ENCODE measurements at regions not wholly inside any gene's neighbourhood (a gene's known extent, or its start where the extent isn't known, plus 50 kb on each side); places are given as distances from the start of the nearest gene placed in this dataset.

GRCh38 chr3:150218841-150219240 lies 189.3 kb upstream of the TSC22D2 start:
- no peak overlapping the region for H3K4me3 Mint-ChIP-seq (ENCODE audit: unreplicated experiment)
- no peak overlapping the region for H3K27ac Mint-ChIP-seq (ENCODE audit: unreplicated experiment)
- no peaks in the 10 kb centered on the region for H3K27me3 Mint-ChIP-seq (ENCODE audit: low read depth)
- no peak for TF ChIP-seq CTCF (IDR thresholded peaks at IDR 0.05)
- DNase-seq (ENCODE audit: low spot score), result no peak
- no peaks in the 10 kb centered on the region for H3K36me3 Mint-ChIP-seq (ENCODE audit: low read depth)
- peaks cover 55% of the 10 kb centered on the region for H3K4me1 Mint-ChIP-seq (ENCODE audit: low read depth)
- H3K9me3 Mint-ChIP-seq (ENCODE audit: low read depth), result peaks cover 5% of the 10 kb centered on the region

GRCh38 chr3:150218236-150218635 lies 189.9 kb upstream of the TSC22D2 start:
- Mint-ChIP-seq H3K4me1 (ENCODE audit: low read depth) (peaks cover 53% of the 10 kb centered on the region), H3K9me3 (ENCODE audit: low read depth) (peaks cover 5% of the 10 kb centered on the region), H3K4me3 (ENCODE audit: unreplicated experiment) (no peak overlapping the region), H3K27ac (ENCODE audit: unreplicated experiment) (no peak overlapping the region), H3K36me3 (ENCODE audit: low read depth) (no peaks in the 10 kb centered on the region), H3K27me3 (ENCODE audit: low read depth) (no peaks in the 10 kb centered on the region)
- DNase-seq (ENCODE audit: low spot score), result no peak
- TF ChIP-seq CTCF (IDR thresholded peaks at IDR 0.05), result no peak

GRCh38 chr3:150217691-150218090 lies 190.4 kb upstream of the TSC22D2 start:
- no peak for TF ChIP-seq CTCF (IDR thresholded peaks at IDR 0.05)
- no peaks in the 10 kb centered on the region for H3K36me3 Mint-ChIP-seq (ENCODE audit: low read depth)
- no peak overlapping the region for H3K4me3 Mint-ChIP-seq (ENCODE audit: unreplicated experiment)
- H3K27me3 Mint-ChIP-seq (ENCODE audit: low read depth), result no peaks in the 10 kb centered on the region
- DNase-seq (ENCODE audit: low spot score), result no peak
- peaks cover 5% of the 10 kb centered on the region for H3K9me3 Mint-ChIP-seq (ENCODE audit: low read depth)
- H3K4me1 Mint-ChIP-seq (ENCODE audit: low read depth), result peaks cover 50% of the 10 kb centered on the region
- H3K27ac Mint-ChIP-seq (ENCODE audit: unreplicated experiment), result no peak overlapping the region

- no peak for TF ChIP-seq CTCF (IDR thresholded peaks at IDR 0.05)
- H3K27me3 Mint-ChIP-seq (ENCODE audit: low read depth), result no peaks in the 10 kb centered on the region
- peaks cover 5% of the 10 kb centered on the region for H3K9me3 Mint-ChIP-seq (ENCODE audit: low read depth)
- peak overlapping the region; percentile 77 for H3K27ac Mint-ChIP-seq (ENCODE audit: unreplicated experiment)
- no peak for DNase-seq (ENCODE audit: low spot score)
- no peaks in the 10 kb centered on the region for H3K36me3 Mint-ChIP-seq (ENCODE audit: low read depth)
- H3K4me1 Mint-ChIP-seq (ENCODE audit: low read depth), result peaks cover 46% of the 10 kb centered on the region
- no peak overlapping the region for H3K4me3 Mint-ChIP-seq (ENCODE audit: unreplicated experiment)
Measured at GRCh38 chr3:150216866-150217600, 191.1 kb upstream of the TSC22D2 start.

GRCh38 chr3:150216041-150216811 lies 191.9 kb upstream of the TSC22D2 start:
- Mint-ChIP-seq H3K4me1 (ENCODE audit: low read depth) (peaks cover 39% of the 10 kb centered on the region), H3K9me3 (ENCODE audit: low read depth) (peaks cover 5% of the 10 kb centered on the region), H3K27ac (ENCODE audit: unreplicated experiment) (peak overlapping the region; percentile 77), H3K27me3 (ENCODE audit: low read depth) (no peaks in the 10 kb centered on the region), H3K36me3 (ENCODE audit: low read depth) (no peaks in the 10 kb centered on the region), H3K4me3 (ENCODE audit: unreplicated experiment) (peak overlapping the region; percentile 24)
- DNase-seq (ENCODE audit: low spot score), result no peak
- peak; percentile 44 for TF ChIP-seq CTCF (IDR thresholded peaks at IDR 0.05)

All from chondrocyte (in vitro differentiated cells).